ENCODE measurements at regions not wholly inside any gene's neighbourhood (a gene's known extent, or its start where the extent isn't known, plus 50 kb on each side); places are given as distances from the start of the nearest gene placed in this dataset.

DNA sequence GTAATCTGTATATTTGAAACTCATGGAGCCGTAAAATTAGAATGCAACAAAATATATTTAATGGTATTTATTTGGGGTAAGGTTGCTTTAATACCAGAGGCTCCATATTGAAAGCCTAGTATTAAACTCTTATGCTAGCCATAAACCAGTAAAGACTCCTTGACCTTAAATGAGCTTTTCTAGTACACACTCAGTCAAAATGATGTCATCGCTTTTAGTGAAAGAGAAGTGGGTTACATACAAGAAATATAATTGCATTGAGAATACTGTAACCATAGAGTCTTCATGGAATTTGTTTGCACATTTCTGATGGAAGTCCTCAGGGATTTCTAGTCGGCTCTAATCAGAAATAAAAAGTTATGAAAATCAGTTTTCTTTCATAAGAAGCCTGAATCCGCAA is 757.6 kb downstream of the GBE1 start:
- no peak overlapping the region for H3K4me3 ChIP-seq (ENCODE audit: low read length in 2 of 2)
- no peak overlapping the region for H3K9ac ChIP-seq (ENCODE audit: low read depth in 1 of 2, low read length in 2 of 2)
- no peaks in the 10 kb centered on the region for H3K9me3 ChIP-seq (ENCODE audit: control insufficient read depth in 2 of 2, low read length in 2 of 2)
- no peak overlapping the region for H3K27ac ChIP-seq (ENCODE audit: low read depth in 2 of 2, low read length in 2 of 2)
- H3K36me3 ChIP-seq (ENCODE audit: control insufficient read depth in 2 of 2, insufficient read depth in 2 of 2, low read length in 2 of 2) = no peaks in the 10 kb centered on the region
- H3K4me1 ChIP-seq (ENCODE audit: control insufficient read depth in 2 of 2, insufficient read depth in 2 of 2, low read length in 2 of 2) = no peaks in the 10 kb centered on the region
- no peaks in the 10 kb centered on the region for H3K27me3 ChIP-seq (ENCODE audit: control insufficient read depth in 2 of 2, insufficient read depth in 2 of 2, low read length in 2 of 2)

DNA sequence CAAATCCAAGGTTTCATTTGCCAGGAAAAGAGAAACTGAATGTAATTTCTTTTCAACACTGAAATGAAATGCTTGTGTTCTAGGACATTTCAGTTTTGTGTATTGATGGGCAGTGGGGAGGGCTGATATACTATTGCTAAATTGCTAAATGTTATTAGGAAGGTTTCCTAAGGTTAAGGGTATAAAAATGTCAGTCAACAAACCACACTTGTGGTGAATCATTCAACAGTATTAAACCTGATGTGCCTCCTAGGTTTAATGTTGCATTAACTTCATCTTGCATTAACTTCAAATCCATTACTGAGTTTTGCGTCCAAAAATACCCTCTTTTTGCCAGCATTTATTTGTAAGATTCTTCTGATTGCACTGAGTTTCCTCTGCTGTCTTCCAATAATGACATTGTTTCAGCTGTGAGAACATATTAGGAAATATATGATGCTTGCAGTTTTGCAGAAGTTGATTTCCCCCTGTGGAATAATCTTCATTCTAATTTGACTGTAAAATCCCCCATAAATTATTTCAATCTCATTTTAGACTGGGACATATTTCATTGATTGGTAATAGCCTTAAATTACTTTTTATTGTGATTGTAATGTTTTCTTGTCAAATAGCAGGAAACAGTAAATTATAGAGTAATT is 758.3 kb downstream of the GBE1 start:
- H3K36me3 ChIP-seq (ENCODE audit: control insufficient read depth in 2 of 2, insufficient read depth in 2 of 2, low read length in 2 of 2) = no peaks in the 10 kb centered on the region
- H3K9ac ChIP-seq (ENCODE audit: low read depth in 1 of 2, low read length in 2 of 2) = no peak overlapping the region
- no peak overlapping the region for H3K27ac ChIP-seq (ENCODE audit: low read depth in 2 of 2, low read length in 2 of 2)
- H3K4me1 ChIP-seq (ENCODE audit: control insufficient read depth in 2 of 2, insufficient read depth in 2 of 2, low read length in 2 of 2) = no peaks in the 10 kb centered on the region
- H3K4me3 ChIP-seq (ENCODE audit: low read length in 2 of 2) = no peak overlapping the region
- H3K27me3 ChIP-seq (ENCODE audit: control insufficient read depth in 2 of 2, insufficient read depth in 2 of 2, low read length in 2 of 2) = no peaks in the 10 kb centered on the region
- H3K9me3 ChIP-seq (ENCODE audit: control insufficient read depth in 2 of 2, low read length in 2 of 2) = no peaks in the 10 kb centered on the region

DNA sequence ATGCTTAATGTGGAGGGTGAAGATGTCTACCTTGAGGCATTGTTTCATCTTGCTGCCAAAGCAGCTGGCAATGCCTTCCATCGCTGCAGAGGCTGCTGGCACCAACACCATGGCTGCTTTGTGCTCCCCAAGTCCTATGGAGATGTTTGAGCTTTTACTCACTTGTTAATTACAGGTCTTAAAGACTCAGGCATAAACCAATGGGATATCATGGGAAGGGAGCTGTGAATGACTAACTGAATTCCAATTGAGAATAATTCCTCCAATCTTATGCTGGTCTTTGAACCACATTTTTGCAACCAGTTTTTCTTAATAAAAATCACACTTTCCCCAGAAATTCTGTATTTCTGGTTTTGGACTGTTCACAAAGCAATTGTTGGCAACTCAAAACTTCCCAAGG is 762.0 kb downstream of the GBE1 start:
- Histone ChIP-seq H3K4me1 (ENCODE audit: control insufficient read depth in 2 of 2, insufficient read depth in 2 of 2, low read length in 2 of 2) (no peaks in the 10 kb centered on the region), H3K4me3 (ENCODE audit: low read length in 2 of 2) (no peak overlapping the region), H3K27ac (ENCODE audit: low read depth in 2 of 2, low read length in 2 of 2) (no peak overlapping the region), H3K27me3 (ENCODE audit: control insufficient read depth in 2 of 2, insufficient read depth in 2 of 2, low read length in 2 of 2) (no peaks in the 10 kb centered on the region), H3K36me3 (ENCODE audit: control insufficient read depth in 2 of 2, insufficient read depth in 2 of 2, low read length in 2 of 2) (no peaks in the 10 kb centered on the region), H3K9me3 (ENCODE audit: control insufficient read depth in 2 of 2, low read length in 2 of 2) (no peaks in the 10 kb centered on the region), H3K9ac (ENCODE audit: low read depth in 1 of 2, low read length in 2 of 2) (no peak overlapping the region)

DNA sequence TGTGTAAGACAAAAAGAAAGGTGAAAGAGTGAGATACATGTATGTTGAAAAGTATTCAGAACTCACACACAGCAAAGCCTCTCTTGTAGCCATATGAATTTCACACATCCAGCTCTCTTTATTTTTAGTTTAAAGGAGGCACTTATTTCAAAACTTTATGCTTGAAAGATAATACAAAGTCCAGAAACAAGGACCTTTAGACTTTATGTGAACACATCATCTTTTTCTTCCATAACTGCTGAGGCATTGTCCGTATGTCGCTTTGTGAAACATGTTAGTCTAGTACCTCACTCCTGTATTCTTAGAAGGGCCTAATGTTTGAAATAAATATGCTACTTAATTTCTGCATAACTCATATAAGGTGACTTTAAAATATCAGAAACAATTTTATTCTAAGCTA is 763.4 kb downstream of the GBE1 start:
- no peaks in the 10 kb centered on the region for H3K4me1 ChIP-seq (ENCODE audit: control insufficient read depth in 2 of 2, insufficient read depth in 2 of 2, low read length in 2 of 2)
- no peaks in the 10 kb centered on the region for H3K36me3 ChIP-seq (ENCODE audit: control insufficient read depth in 2 of 2, insufficient read depth in 2 of 2, low read length in 2 of 2)
- no peaks in the 10 kb centered on the region for H3K9me3 ChIP-seq (ENCODE audit: control insufficient read depth in 2 of 2, low read length in 2 of 2)
- no peak overlapping the region for H3K9ac ChIP-seq (ENCODE audit: low read depth in 1 of 2, low read length in 2 of 2)
- no peak overlapping the region for H3K4me3 ChIP-seq (ENCODE audit: low read length in 2 of 2)
- no peak overlapping the region for H3K27ac ChIP-seq (ENCODE audit: low read depth in 2 of 2, low read length in 2 of 2)
- no peaks in the 10 kb centered on the region for H3K27me3 ChIP-seq (ENCODE audit: control insufficient read depth in 2 of 2, insufficient read depth in 2 of 2, low read length in 2 of 2)

DNA sequence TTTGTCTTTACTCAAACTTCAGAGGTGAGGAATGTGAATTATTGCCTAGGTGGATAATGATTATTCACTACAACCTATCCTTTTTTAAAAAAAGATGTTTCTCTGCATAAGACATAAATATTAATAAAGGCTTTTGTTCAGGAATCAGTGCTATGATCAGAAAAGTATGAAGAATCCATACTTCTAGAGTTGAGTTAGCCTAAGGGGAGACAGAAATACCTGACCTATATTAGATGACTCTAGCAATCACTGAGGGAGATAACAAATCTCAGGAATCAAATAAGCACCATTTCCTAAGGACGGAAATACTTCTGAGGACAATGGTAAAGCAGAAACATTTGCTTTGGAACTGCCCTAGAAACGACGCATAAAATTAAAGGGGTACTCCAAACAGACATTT is 763.8 kb downstream of the GBE1 start:
- no peaks in the 10 kb centered on the region for H3K36me3 ChIP-seq (ENCODE audit: control insufficient read depth in 2 of 2, insufficient read depth in 2 of 2, low read length in 2 of 2)
- no peaks in the 10 kb centered on the region for H3K9me3 ChIP-seq (ENCODE audit: control insufficient read depth in 2 of 2, low read length in 2 of 2)
- H3K9ac ChIP-seq (ENCODE audit: low read depth in 1 of 2, low read length in 2 of 2) = no peak overlapping the region
- H3K27me3 ChIP-seq (ENCODE audit: control insufficient read depth in 2 of 2, insufficient read depth in 2 of 2, low read length in 2 of 2) = no peaks in the 10 kb centered on the region
- H3K27ac ChIP-seq (ENCODE audit: low read depth in 2 of 2, low read length in 2 of 2) = no peak overlapping the region
- H3K4me3 ChIP-seq (ENCODE audit: low read length in 2 of 2) = no peak overlapping the region
- no peaks in the 10 kb centered on the region for H3K4me1 ChIP-seq (ENCODE audit: control insufficient read depth in 2 of 2, insufficient read depth in 2 of 2, low read length in 2 of 2)

DNA sequence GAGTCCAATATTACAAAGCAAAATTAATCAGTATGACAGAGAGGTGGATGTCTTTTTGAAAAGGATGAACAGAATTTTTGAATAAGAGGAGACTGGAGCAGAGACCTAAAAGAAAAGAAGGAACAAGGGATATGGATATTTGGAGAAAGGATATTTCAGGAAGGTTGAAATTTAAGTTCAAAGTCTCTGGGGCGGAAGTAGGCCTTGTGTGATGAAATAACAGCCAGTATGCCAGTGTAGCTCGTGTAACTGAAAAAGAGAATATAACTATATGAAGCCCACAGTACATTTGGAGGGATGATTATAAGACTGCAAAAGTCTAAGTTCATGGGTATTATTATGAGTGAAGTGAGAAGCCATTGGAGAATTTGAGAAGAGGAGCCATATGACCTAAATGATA is 766.7 kb downstream of the GBE1 start:
- no peak overlapping the region for H3K9ac ChIP-seq (ENCODE audit: low read depth in 1 of 2, low read length in 2 of 2)
- no peak overlapping the region for H3K4me3 ChIP-seq (ENCODE audit: low read length in 2 of 2)
- no peaks in the 10 kb centered on the region for H3K36me3 ChIP-seq (ENCODE audit: control insufficient read depth in 2 of 2, insufficient read depth in 2 of 2, low read length in 2 of 2)
- no peaks in the 10 kb centered on the region for H3K9me3 ChIP-seq (ENCODE audit: control insufficient read depth in 2 of 2, low read length in 2 of 2)
- no peaks in the 10 kb centered on the region for H3K4me1 ChIP-seq (ENCODE audit: control insufficient read depth in 2 of 2, insufficient read depth in 2 of 2, low read length in 2 of 2)
- H3K27me3 ChIP-seq (ENCODE audit: control insufficient read depth in 2 of 2, insufficient read depth in 2 of 2, low read length in 2 of 2) = no peaks in the 10 kb centered on the region
- H3K27ac ChIP-seq (ENCODE audit: low read depth in 2 of 2, low read length in 2 of 2) = no peak overlapping the region

DNA sequence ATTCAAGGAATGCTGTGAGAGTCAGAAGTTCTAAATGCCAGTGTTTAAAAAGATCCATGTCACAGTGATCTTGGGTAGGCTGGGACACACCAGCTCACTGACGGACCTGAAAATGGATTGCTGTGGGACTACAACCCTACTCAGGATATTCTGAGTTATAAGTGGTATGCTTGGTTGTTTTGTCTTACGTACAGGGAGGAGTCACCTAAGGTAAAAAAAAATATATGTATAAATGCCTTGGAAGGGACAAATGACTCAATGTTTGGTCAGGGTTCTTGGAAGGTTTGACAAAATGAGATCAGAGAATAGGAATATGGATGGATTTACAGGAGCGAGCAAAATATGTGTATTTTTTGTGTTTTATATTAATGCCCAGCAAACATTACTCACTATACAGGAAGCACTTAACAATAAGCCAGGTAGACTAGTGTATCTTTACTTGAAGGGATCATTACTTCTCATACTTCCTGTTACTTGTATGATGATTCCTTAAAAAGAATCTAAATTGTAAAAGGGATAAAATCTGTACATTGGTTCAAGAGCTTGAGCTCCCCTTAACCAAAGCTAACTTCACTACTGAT is 767.3 kb downstream of the GBE1 start:
- H3K27ac ChIP-seq (ENCODE audit: low read depth in 2 of 2, low read length in 2 of 2) = no peak overlapping the region
- H3K4me1 ChIP-seq (ENCODE audit: control insufficient read depth in 2 of 2, insufficient read depth in 2 of 2, low read length in 2 of 2) = no peaks in the 10 kb centered on the region
- no peak overlapping the region for H3K4me3 ChIP-seq (ENCODE audit: low read length in 2 of 2)
- no peaks in the 10 kb centered on the region for H3K9me3 ChIP-seq (ENCODE audit: control insufficient read depth in 2 of 2, low read length in 2 of 2)
- H3K36me3 ChIP-seq (ENCODE audit: control insufficient read depth in 2 of 2, insufficient read depth in 2 of 2, low read length in 2 of 2) = no peaks in the 10 kb centered on the region
- no peaks in the 10 kb centered on the region for H3K27me3 ChIP-seq (ENCODE audit: control insufficient read depth in 2 of 2, insufficient read depth in 2 of 2, low read length in 2 of 2)
- no peak overlapping the region for H3K9ac ChIP-seq (ENCODE audit: low read depth in 1 of 2, low read length in 2 of 2)

DNA sequence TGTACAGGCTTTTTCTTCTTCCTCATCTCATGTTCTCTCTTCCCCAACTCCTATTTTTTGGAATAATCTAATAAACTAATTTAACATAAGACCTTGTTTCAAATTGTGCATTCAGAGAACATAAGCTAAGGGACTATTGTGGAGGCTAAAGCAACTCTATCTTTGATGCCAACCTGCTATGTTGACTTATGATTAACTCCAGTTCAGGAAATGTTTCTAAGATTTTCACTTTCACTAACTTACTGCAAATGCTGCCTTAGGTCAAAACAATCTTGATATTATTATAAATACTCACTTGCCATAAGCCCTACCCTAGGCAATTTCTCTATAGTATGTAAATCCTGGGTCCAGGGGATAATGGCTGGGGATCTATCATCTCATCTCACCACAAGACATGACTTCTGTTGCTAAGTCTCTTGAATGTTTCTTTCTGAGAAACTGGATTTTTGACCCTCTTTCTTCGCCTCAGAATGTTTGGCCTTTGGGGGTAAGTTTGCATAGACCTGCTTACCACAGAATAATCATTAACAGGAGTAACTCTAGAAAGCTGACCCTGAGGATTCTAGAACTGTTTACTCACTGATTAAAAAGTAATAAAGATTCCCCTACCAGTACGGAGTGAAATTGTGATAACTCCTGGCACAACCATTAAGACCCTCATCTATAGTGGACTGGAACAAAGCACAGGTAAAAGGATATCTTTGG is 768.1 kb downstream of the GBE1 start:
- no peaks in the 10 kb centered on the region for H3K9me3 ChIP-seq (ENCODE audit: control insufficient read depth in 2 of 2, low read length in 2 of 2)
- no peak overlapping the region for H3K9ac ChIP-seq (ENCODE audit: low read depth in 1 of 2, low read length in 2 of 2)
- H3K27me3 ChIP-seq (ENCODE audit: control insufficient read depth in 2 of 2, insufficient read depth in 2 of 2, low read length in 2 of 2) = no peaks in the 10 kb centered on the region
- H3K27ac ChIP-seq (ENCODE audit: low read depth in 2 of 2, low read length in 2 of 2) = no peak overlapping the region
- no peak overlapping the region for H3K4me3 ChIP-seq (ENCODE audit: low read length in 2 of 2)
- no peaks in the 10 kb centered on the region for H3K36me3 ChIP-seq (ENCODE audit: control insufficient read depth in 2 of 2, insufficient read depth in 2 of 2, low read length in 2 of 2)
- no peaks in the 10 kb centered on the region for H3K4me1 ChIP-seq (ENCODE audit: control insufficient read depth in 2 of 2, insufficient read depth in 2 of 2, low read length in 2 of 2)

DNA sequence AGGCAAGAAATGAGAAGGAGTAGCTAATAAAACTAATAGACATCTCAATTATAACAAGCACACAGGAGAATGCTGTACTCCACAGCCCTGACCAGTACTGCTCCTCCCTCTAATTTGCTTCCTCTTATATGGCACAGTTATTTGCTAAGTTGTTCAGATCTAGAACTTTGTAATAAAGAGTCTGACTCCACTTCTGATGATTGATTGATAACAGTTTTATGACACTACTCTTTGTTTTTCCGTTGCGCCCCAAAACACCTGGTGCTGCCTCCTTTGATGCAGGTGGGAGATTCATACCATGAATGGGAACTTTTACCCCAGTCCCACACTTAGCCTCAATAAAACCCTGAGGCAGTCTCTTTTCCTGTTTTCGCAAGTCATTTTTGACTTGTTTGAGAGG is 777.7 kb downstream of the GBE1 start:
- H3K4me3 ChIP-seq (ENCODE audit: low read length in 2 of 2) = no peak overlapping the region
- no peaks in the 10 kb centered on the region for H3K27me3 ChIP-seq (ENCODE audit: control insufficient read depth in 2 of 2, insufficient read depth in 2 of 2, low read length in 2 of 2)
- no peaks in the 10 kb centered on the region for H3K36me3 ChIP-seq (ENCODE audit: control insufficient read depth in 2 of 2, insufficient read depth in 2 of 2, low read length in 2 of 2)
- no peaks in the 10 kb centered on the region for H3K9me3 ChIP-seq (ENCODE audit: control insufficient read depth in 2 of 2, low read length in 2 of 2)
- H3K27ac ChIP-seq (ENCODE audit: low read depth in 2 of 2, low read length in 2 of 2) = no peak overlapping the region
- H3K4me1 ChIP-seq (ENCODE audit: control insufficient read depth in 2 of 2, insufficient read depth in 2 of 2, low read length in 2 of 2) = no peaks in the 10 kb centered on the region
- H3K9ac ChIP-seq (ENCODE audit: low read depth in 1 of 2, low read length in 2 of 2) = no peak overlapping the region

DNA sequence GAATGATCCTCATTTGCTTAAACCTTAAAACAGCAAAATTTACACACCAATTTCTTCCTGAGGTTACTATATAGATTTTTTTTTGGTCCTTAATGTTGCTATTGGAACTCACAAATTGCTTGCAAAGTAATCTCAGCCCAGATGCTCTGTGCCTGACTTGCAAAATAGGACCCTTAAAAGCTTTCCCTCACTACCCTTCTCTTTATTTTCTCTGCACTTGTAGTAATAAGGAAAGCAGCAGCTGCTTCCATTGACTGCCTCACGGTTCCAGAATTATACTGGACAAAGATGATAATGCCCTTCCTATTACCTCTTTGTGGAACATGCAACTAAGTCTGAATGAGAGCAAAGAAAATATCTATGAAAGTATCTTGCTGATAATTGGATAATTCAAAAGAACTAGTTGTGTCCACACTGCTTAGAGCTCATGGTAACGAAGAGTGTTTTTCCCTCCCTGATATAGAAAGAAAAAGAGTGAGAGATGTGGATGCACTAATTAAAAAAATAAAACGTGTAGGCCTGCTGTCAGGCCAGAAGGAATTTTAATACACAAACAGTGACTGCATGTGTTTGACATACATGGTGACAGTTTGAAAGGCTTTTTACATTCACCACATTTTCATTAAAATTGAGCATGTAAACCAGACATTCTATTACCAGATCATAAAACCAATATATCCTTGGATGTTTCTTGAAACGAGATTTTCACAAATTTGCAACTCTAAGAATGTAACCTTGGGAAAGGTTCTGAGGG is 783.1 kb downstream of the GBE1 start:
- no peak overlapping the region for H3K9ac ChIP-seq (ENCODE audit: low read depth in 1 of 2, low read length in 2 of 2)
- no peak overlapping the region for H3K27ac ChIP-seq (ENCODE audit: low read depth in 2 of 2, low read length in 2 of 2)
- H3K9me3 ChIP-seq (ENCODE audit: control insufficient read depth in 2 of 2, low read length in 2 of 2) = no peaks in the 10 kb centered on the region
- H3K4me3 ChIP-seq (ENCODE audit: low read length in 2 of 2) = no peak overlapping the region
- no peaks in the 10 kb centered on the region for H3K27me3 ChIP-seq (ENCODE audit: control insufficient read depth in 2 of 2, insufficient read depth in 2 of 2, low read length in 2 of 2)
- H3K36me3 ChIP-seq (ENCODE audit: control insufficient read depth in 2 of 2, insufficient read depth in 2 of 2, low read length in 2 of 2) = no peaks in the 10 kb centered on the region
- H3K4me1 ChIP-seq (ENCODE audit: control insufficient read depth in 2 of 2, insufficient read depth in 2 of 2, low read length in 2 of 2) = no peaks in the 10 kb centered on the region

All from mucosa of rectum (tissue), 2 donors.